GM10248 (cell line): ENCODE measurements at regions not wholly inside any gene's neighbourhood (a gene's known extent, or its start where the extent isn't known, plus 50 kb on each side); places are given as distances from the start of the nearest gene placed in this dataset.

Experiments used
- CTCF ChIA-PET: fragments of 300-600 bp; sonication (Branson Sonifier 250); formaldehyde crosslinking; extraction: SDS; loops from one replicate; lab custom pipeline; 2021; ENCODE audit warnings: antibody characterized with exemption; lab: Yijun Ruan, JAX
- POLR2A ChIA-PET: fragments of 350-650 bp; sonication (Branson Sonifier 250); formaldehyde crosslinking; extraction: SDS; loops from one replicate; lab custom pipeline; 2020; ENCODE audit warnings: antibody characterized with exemption; lab: Yijun Ruan, JAX
- DNase-seq: peaks from one replicate; pipeline ENCODE4 v3.0.0; 2012; ENCODE audit errors: extremely low spot score
- CTCF ChIP-seq: IDR thresholded peaks from 2 replicates; pipeline ENCODE4 v1.5.1; 2012; ENCODE audit warnings: mild to moderate bottlenecking, low read depth; ENCODE audit errors: extremely low read depth, missing control alignments, control extremely low read depth

GRCh38 chr11:95486466-95486865 lies 255.5 kb upstream of the SESN3 start:
- no peak for DNase-seq
- ChIA-PET CTCF (interaction anchor here (0.6 to 2.1 kb wide), 2 partner anchors 9 to 127 kb away, joined by 3 to 7 read pairs; no protein-coding TSS in a partner anchor), POLR2A (no interaction called here)
- TF ChIP-seq CTCF: no peak

GRCh38 chr11:95485115-95485900 lies 254.3 kb upstream of the SESN3 start:
- DNase-seq: no peak
- no peak for TF ChIP-seq CTCF
- POLR2A ChIA-PET: no interaction called here
- CTCF ChIA-PET: interaction anchor here (0.7 kb wide), 1 partner anchor 221 kb away, joined by 3 read pairs; no protein-coding TSS in a partner anchor

- no peak for TF ChIP-seq CTCF
- no peak for DNase-seq
- ChIA-PET CTCF (no interaction called here), POLR2A (no interaction called here)
Measured at GRCh38 chr11:95483339-95483738, 252.3 kb upstream of the SESN3 start.

- CTCF ChIA-PET: interaction anchor here (1.2 to 2.3 kb wide), 2 partner anchors 9 to 107 kb away, joined by 3 to 7 read pairs; no protein-coding TSS in a partner anchor
- DNase-seq: no peak
Measured at GRCh38 chr11:95478003-95478402, 247.0 kb upstream of the SESN3 start.

GRCh38 chr11:95469258-95469657 lies 238.3 kb upstream of the SESN3 start:
- TF ChIP-seq CTCF: no peak
- ChIA-PET POLR2A (no interaction called here), CTCF (no interaction called here)
- no peak for DNase-seq

More at GRCh38 chr11:95478003-95478402, 247.0 kb upstream of the SESN3 start:
- no peak for TF ChIP-seq CTCF
- POLR2A ChIA-PET: no interaction called here

- CTCF ChIA-PET: interaction anchor here (1.7 kb wide), 1 partner anchor 14 kb away, joined by 3 read pairs; no protein-coding TSS in a partner anchor
- POLR2A ChIA-PET: no interaction called here
- no peak for DNase-seq
- TF ChIP-seq CTCF: no peak
Measured at GRCh38 chr11:95466416-95466815, 235.4 kb upstream of the SESN3 start.
